DND-41 (cell line): ENCODE measurements at regions not wholly inside any gene's neighbourhood (a gene's known extent, or its start where the extent isn't known, plus 50 kb on each side); places are given as distances from the start of the nearest gene placed in this dataset.

ENCODE experiments used
- EZH2 ChIP-seq: IDR thresholded peaks from 3 replicates; pipeline ENCODE4 v1.6.1; 2012; ENCODE audit warnings: borderline replicate concordance, low read depth, mild to moderate bottlenecking, moderate library complexity, low read length, inconsistent platforms; ENCODE audit not compliant: severe bottlenecking
- TF ChIP-seq, protein P1 (sequence below): IDR thresholded peaks from 2 replicates; pipeline ENCODE4 v1.5.1; 2012; ENCODE audit warnings: borderline replicate concordance, low read length, moderate library complexity, mild to moderate bottlenecking; ENCODE audit not compliant: poor library complexity, severe bottlenecking; ENCODE audit errors: extremely low read depth

DNA sequence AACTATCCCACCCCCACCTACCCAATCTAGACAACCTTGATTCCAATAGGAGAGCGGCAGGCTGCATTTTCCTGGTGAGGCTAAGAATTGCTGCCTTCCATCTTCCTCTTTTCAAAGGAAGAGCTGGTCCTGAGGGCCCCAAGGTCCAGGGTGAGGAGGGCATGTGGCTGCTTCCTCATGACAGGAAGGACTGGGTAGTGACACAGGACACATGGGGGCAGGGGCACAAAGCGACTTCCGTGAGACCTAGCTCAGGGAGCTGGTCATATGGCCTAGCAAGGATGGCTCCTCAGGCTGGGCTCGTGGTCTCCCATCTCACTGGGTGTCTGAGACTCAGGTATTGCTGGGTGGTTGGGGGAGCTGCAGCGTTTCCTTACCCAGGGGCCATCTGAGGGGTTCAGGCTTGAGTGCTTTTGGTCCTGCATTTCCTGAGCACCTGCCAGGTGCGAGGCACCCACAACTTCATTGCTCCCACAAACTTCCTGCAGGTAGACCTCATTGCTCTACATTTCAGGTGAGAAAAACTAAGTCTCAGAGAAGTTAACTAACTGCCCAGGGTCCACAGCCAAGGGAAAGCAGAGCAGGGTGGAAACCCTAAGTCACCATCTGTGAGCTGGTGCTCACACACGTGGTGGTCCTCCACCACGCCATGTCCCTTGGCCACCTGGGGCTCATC, 160.0 kb upstream of the TLE3 start:
- no peak for TF ChIP-seq EZH2
- TF ChIP-seq, protein P1, sequence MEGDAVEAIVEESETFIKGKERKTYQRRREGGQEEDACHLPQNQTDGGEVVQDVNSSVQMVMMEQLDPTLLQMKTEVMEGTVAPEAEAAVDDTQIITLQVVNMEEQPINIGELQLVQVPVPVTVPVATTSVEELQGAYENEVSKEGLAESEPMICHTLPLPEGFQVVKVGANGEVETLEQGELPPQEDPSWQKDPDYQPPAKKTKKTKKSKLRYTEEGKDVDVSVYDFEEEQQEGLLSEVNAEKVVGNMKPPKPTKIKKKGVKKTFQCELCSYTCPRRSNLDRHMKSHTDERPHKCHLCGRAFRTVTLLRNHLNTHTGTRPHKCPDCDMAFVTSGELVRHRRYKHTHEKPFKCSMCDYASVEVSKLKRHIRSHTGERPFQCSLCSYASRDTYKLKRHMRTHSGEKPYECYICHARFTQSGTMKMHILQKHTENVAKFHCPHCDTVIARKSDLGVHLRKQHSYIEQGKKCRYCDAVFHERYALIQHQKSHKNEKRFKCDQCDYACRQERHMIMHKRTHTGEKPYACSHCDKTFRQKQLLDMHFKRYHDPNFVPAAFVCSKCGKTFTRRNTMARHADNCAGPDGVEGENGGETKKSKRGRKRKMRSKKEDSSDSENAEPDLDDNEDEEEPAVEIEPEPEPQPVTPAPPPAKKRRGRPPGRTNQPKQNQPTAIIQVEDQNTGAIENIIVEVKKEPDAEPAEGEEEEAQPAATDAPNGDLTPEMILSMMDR, result no peak
